ENCODE measurements at regions not wholly inside any gene's neighbourhood (a gene's known extent, or its start where the extent isn't known, plus 50 kb on each side); places are given as distances from the start of the nearest gene placed in this dataset.

DNA sequence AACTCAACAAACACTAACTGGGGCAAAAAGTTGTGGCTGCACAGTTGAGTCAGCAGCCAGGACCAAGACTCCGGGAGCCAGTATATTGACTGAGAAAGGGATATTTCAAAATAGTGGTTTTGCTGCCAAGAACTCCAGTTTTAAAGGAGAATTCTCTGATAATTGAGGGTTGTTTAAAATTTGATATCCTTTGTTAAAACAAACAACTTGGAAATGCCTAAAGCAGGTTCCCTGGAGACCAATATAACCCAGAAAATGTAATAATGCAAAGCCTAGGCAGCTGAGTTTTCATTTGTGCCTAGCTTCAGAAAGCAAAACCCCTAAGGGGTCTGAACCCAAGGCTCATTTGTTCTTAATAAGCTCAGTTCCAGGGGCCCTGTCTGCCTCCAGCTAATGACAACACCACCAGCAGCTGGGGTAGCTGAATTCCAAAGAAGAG is 311.7 kb upstream of the CCDC196 start:
- no peak for TF ChIP-seq FOXM1 (IDR thresholded peaks at IDR 0.05; ENCODE audit: low read depth)
- TF ChIP-seq, protein P1, sequence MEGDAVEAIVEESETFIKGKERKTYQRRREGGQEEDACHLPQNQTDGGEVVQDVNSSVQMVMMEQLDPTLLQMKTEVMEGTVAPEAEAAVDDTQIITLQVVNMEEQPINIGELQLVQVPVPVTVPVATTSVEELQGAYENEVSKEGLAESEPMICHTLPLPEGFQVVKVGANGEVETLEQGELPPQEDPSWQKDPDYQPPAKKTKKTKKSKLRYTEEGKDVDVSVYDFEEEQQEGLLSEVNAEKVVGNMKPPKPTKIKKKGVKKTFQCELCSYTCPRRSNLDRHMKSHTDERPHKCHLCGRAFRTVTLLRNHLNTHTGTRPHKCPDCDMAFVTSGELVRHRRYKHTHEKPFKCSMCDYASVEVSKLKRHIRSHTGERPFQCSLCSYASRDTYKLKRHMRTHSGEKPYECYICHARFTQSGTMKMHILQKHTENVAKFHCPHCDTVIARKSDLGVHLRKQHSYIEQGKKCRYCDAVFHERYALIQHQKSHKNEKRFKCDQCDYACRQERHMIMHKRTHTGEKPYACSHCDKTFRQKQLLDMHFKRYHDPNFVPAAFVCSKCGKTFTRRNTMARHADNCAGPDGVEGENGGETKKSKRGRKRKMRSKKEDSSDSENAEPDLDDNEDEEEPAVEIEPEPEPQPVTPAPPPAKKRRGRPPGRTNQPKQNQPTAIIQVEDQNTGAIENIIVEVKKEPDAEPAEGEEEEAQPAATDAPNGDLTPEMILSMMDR (IDR thresholded peaks at IDR 0.05), result no peak

Measured in SK-N-SH (cell line).